ENCODE measurements at regions not wholly inside any gene's neighbourhood (a gene's known extent, or its start where the extent isn't known, plus 50 kb on each side); places are given as distances from the start of the nearest gene placed in this dataset.

GRCh38 chr10:1873661-1874315, 136.5 kb upstream of the ADARB2 start:
- Histone ChIP-seq H3K27ac (ENCODE audit: insufficient read length, low read depth, low read length) (no peak overlapping the region), H4K91ac (ENCODE audit: insufficient read length, low read depth, low read length) (no peak overlapping the region), H3K18ac (ENCODE audit: insufficient read length, low read depth, low read length) (no peak overlapping the region), H3K79me1 (ENCODE audit: insufficient read depth, low read depth, low read length, poor library complexity, severe bottlenecking) (no peaks in the 10 kb centered on the region), H2BK5ac (ENCODE audit: insufficient read length, low read length) (no peak overlapping the region), H3K14ac (ENCODE audit: insufficient read depth, low read length) (no peak overlapping the region), H3T11ph (ENCODE audit: low read length) (no peak overlapping the region), H3K27me3 (ENCODE audit: insufficient read depth, low read length) (no peaks in the 10 kb centered on the region), H3K23ac (ENCODE audit: insufficient read length, low read depth, low read length) (no peak overlapping the region), H2AFZ (ENCODE audit: low read length) (no peak overlapping the region), H3K9ac (ENCODE audit: extremely low read depth, insufficient read length, low read length) (no peak overlapping the region), H3K9me3 (ENCODE audit: control insufficient read depth, low read depth, low read length) (no peaks in the 10 kb centered on the region), H2BK15ac (ENCODE audit: low read depth, low read length) (no peak overlapping the region), H2BK120ac (ENCODE audit: low read depth, low read length, poor library complexity, severe bottlenecking) (no peak overlapping the region), H3K56ac (ENCODE audit: insufficient read length, low read depth, low read length) (no peak overlapping the region), H3K4me1 (ENCODE audit: insufficient read depth, low read length) (no peaks in the 10 kb centered on the region), H4K5ac (ENCODE audit: insufficient read length, low read depth, low read length) (no peak overlapping the region), H3K23me2 (ENCODE audit: insufficient read length, low read depth, low read length, poor library complexity, severe bottlenecking) (no peaks in the 10 kb centered on the region), H3K4me2 (ENCODE audit: insufficient read depth, insufficient read length, low read length) (no peak overlapping the region), H4K8ac (replicated peaks; ENCODE audit: insufficient read length, low read depth, low read length) (no peak overlapping the region), H3K79me2 (ENCODE audit: insufficient read depth, low read length) (no peaks in the 10 kb centered on the region), H2BK12ac (ENCODE audit: insufficient read length, low read depth, low read length) (no peak overlapping the region), H2BK20ac (ENCODE audit: low read depth, low read length, poor library complexity, severe bottlenecking) (no peak overlapping the region), H2AK5ac (ENCODE audit: insufficient read length, low read length) (no peak overlapping the region), H3K4ac (ENCODE audit: low read depth, low read length) (no peak overlapping the region), H4K20me1 (ENCODE audit: control insufficient read depth, insufficient read depth, insufficient read length) (no peaks in the 10 kb centered on the region)
- peaks cover 0 to 5% of the 10 kb centered on the region in 2 experiments; a peak in 3 of 4 replicates for H3K4me1 Mint-ChIP-seq
- H3K27ac Mint-ChIP-seq = no peak overlapping the region
- DNase-seq = no peak
- no peak for TF ChIP-seq CTCF (conservative IDR thresholded peaks at IDR 0.05)
- H3K4me3 Mint-ChIP-seq = no peak overlapping the region
- H3K27me3 Mint-ChIP-seq (ENCODE audit: low read depth) = peaks cover 14% of the 10 kb centered on the region
- no CpG with 5 or more reads among the region's 7 CpGs for WGBS (ENCODE audit: extremely low coverage, insufficient read length, low lambda C conversion rate)
- peaks cover 6 to 12% of the 10 kb centered on the region in 2 experiments; a peak in 4 of 5 replicates for H3K9me3 Mint-ChIP-seq
- peaks cover 0 to 4% (median 0%) of the 10 kb centered on the region in 3 experiments; a peak in 1 of 7 replicates for H3K36me3 Mint-ChIP-seq (ENCODE audit: insufficient read depth in 1 of 3, low read depth in 3 of 3)
